NT2/D1 (cell line): ENCODE measurements at regions not wholly inside any gene's neighbourhood (a gene's known extent, or its start where the extent isn't known, plus 50 kb on each side); places are given as distances from the start of the nearest gene placed in this dataset.

Source experiments
- SUZ12 ChIP-seq: IDR thresholded peaks from 2 replicates; pipeline ENCODE4 v1.6.1; 2011; ENCODE audit not compliant: insufficient read length, insufficient read depth; ENCODE audit errors: extremely low read depth
- YY1 ChIP-seq: IDR thresholded peaks from 2 replicates; pipeline ENCODE4 v1.6.1; 2011; ENCODE audit not compliant: insufficient read length, insufficient read depth
- ZNF274 ChIP-seq: IDR thresholded peaks from 2 replicates; pipeline ENCODE4 v1.6.1; 2011; ENCODE audit warnings: mild to moderate bottlenecking, low read depth, low read length

GRCh38 chrX:88438209-88438608 lies 308.8 kb upstream of the CPXCR1 start:
- TF ChIP-seq YY1 (no peak), ZNF274 (no peak), SUZ12 (no peak)
